Esophagus squamous epithelium (tissue), 5 donors: ENCODE measurements at regions not wholly inside any gene's neighbourhood (a gene's known extent, or its start where the extent isn't known, plus 50 kb on each side); places are given as distances from the start of the nearest gene placed in this dataset.

Experiments
- DNase-seq: peaks from one replicate; lab custom pipeline; 2025; lab: John Stamatoyannopoulos, UW
- H3K27ac ChIP-seq, 4 donors: fragments of 200-600 bp; sonication (generic); one replicate each; pipeline ENCODE4 v1.5.1; 2016 to 2019; ENCODE audit warnings: mild to moderate bottlenecking in 1 of 4
- H3K27me3 ChIP-seq, 4 donors: fragments of 200-600 bp; sonication (generic); 1 replicate in 3 of 4; 2 replicates in 1 of 4; pipeline versions ENCODE4 v1.5.1 to v1.6.0; 2017 to 2021; ENCODE audit warnings: antibody characterized with exemption in 1 of 4
- H3K36me3 ChIP-seq, 3 donors: fragments of 200-600 bp; sonication (generic); one replicate each; pipeline ENCODE4 v1.5.1; 2016 to 2019
- H3K4me1 ChIP-seq, 3 donors: fragments of 200-600 bp; sonication (generic); one replicate each; pipeline ENCODE4 v1.5.1; 2017 to 2019
- H3K4me3 ChIP-seq, 4 donors: fragments of 200-600 bp; sonication (generic); 1 replicate in 3 of 4; 2 replicates in 1 of 4; pipeline ENCODE4 v1.5.1; 2016 to 2019; ENCODE audit warnings: mild to moderate bottlenecking in 2 of 4, moderate library complexity in 1 of 4
- H3K9me3 ChIP-seq, 3 donors: fragments of 200-600 bp; sonication (generic); one replicate each; pipeline ENCODE4 v1.5.1; 2016 to 2019
- POLR2A ChIP-seq, 4 donors: fragments of 450-650 bp; IDR thresholded peaks; one replicate each; pipeline ENCODE4 v1.6.1; 2017; ENCODE audit warnings: antibody characterized with exemption in 4 of 4, mild to moderate bottlenecking in 4 of 4, moderate library complexity in 3 of 4
- WGBS, 2 donors: methylation state at CpG; one replicate each; pipeline ENCODE4 v1.1.5; 2018; 5-methylcytosine and 5-hydroxymethylcytosine counted together
- intact Hi-C: fragments of 100-400 bp; cut with DNase I; formaldehyde crosslinking; loops from one replicate; pipeline ENCODE4 v1.15.0; 2022
- TF ChIP-seq, protein P1 (sequence below), 6 experiments: fragments of 450-650 bp in 4 of 6; fragments of 200-600 bp in 2 of 6; sonication (generic) in 2 of 6; IDR thresholded peaks; one replicate each; pipeline ENCODE4 v1.5.1; 2016 to 2019; ENCODE audit warnings: antibody characterized with exemption in 6 of 6, mild to moderate bottlenecking in 4 of 6, moderate library complexity in 4 of 6
- donor health status: DM: yes; HTN: yes; CAD: no.

DNA sequence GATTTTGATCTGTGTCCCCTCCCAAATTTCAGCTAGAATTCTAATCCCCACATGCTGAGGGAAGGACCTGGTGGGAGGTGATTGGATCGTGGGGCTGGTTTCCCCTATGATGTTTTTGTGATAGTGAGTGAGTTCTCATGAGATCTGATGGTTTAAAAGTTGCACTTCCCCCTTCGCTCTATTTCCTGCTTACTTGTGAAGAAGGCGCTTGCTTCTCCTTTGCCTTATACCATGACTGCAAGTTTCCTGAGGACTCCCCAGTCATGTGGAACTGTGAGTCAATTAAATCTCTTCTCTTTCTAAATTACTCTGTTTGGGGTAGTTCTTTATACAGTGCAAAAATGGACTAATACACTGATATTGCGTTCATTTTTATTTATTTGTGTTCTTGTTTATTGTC lies 636.8 kb upstream of the LINC00305 start:
- no peak for TF ChIP-seq POLR2A (IDR thresholded peaks at IDR 0.05)
- TF ChIP-seq, protein P1, sequence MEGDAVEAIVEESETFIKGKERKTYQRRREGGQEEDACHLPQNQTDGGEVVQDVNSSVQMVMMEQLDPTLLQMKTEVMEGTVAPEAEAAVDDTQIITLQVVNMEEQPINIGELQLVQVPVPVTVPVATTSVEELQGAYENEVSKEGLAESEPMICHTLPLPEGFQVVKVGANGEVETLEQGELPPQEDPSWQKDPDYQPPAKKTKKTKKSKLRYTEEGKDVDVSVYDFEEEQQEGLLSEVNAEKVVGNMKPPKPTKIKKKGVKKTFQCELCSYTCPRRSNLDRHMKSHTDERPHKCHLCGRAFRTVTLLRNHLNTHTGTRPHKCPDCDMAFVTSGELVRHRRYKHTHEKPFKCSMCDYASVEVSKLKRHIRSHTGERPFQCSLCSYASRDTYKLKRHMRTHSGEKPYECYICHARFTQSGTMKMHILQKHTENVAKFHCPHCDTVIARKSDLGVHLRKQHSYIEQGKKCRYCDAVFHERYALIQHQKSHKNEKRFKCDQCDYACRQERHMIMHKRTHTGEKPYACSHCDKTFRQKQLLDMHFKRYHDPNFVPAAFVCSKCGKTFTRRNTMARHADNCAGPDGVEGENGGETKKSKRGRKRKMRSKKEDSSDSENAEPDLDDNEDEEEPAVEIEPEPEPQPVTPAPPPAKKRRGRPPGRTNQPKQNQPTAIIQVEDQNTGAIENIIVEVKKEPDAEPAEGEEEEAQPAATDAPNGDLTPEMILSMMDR (IDR thresholded peaks at IDR 0.05) = no peak
- H3K9me3 ChIP-seq = no peaks in the 10 kb centered on the region
- no peaks in the 10 kb centered on the region for H3K27me3 ChIP-seq
- no peak for DNase-seq
- H3K4me3 ChIP-seq = no peak overlapping the region
- H3K4me1 ChIP-seq = no peaks in the 10 kb centered on the region
- H3K27ac ChIP-seq = no peak overlapping the region
- intact Hi-C loops = no loop called here
- 28 to 62% methylated on average over 4 of the region's 4 CpGs for WGBS, 2 donors
- H3K36me3 ChIP-seq = no peaks in the 10 kb centered on the region

DNA sequence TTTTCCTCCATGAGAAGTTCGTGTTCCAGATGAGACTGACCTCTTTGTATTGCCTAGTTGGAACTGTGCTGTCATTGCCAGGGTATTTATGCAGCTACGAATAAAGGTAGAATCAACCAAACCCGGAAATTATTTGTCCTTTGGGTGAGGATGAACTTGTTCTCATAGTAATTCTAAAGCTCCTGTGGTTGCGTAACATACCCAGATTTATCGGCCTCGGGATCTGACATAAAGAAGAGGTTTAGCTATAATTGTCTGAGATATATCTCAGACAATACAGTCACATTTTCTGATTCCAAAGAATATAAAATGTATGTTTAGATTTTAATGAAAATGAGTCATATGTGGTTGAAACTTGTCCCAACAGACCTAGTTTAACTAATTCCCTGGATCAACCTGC lies 628.7 kb upstream of the LINC00305 start:
- Histone ChIP-seq H3K9me3 (no peaks in the 10 kb centered on the region), H3K27ac (no peak overlapping the region), H3K36me3 (no peaks in the 10 kb centered on the region), H3K27me3 (no peaks in the 10 kb centered on the region), H3K4me1 (no peaks in the 10 kb centered on the region), H3K4me3 (no peak overlapping the region)
- WGBS, 2 donors = 61 to 64% methylated on average over 6 of the region's 6 CpGs
- no peak for TF ChIP-seq POLR2A (IDR thresholded peaks at IDR 0.05)
- TF ChIP-seq, protein P1 (IDR thresholded peaks at IDR 0.05) = no peak
- no peak for DNase-seq
- intact Hi-C loops = no loop called here

DNA sequence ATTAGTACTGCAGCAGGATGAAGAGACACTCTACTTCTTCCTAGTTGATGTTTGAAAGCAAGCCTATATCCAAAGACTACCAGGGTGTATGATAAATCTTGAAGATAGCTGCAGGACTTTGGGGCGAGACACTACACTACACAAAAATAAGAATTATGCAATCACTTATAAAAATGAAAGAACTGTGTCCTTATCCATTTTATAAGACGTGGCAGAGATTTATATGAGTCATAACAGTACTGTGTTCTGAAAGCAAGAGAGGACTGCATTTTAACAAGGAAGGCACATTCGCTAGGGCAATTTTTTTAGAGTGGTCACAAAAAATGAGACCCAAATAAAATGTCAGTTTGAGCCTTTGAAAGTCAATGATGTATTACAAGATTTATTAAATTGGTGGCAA lies 617.0 kb upstream of the LINC00305 start:
- DNase-seq = no peak
- intact Hi-C loops = no loop called here

DNA sequence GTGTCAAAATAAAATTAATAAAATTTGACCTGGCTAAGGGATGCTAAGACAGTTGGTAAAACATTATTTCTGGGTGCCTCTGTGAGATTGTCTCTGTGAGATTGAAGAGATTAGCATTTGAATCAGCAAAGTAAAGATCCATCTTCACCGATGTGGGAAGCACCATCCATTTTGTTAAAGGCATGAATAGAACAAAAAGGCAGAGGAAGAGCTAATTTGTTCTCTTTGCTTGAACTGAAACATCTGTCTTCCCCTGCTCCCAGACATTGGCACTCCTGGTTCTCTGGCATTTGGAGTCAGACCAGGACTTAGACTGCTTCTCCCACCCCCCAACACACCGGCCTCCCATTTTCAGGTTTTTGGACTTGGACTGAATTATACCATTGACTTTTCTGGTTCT lies 603.8 kb upstream of the LINC00305 start:
- 46 to 61% methylated on average over 2 of the region's 2 CpGs for WGBS, 2 donors

More for the DNA sequence above, 617.0 kb upstream of the LINC00305 start:
- Histone ChIP-seq H3K36me3 (no peaks in the 10 kb centered on the region), H3K9me3 (no peaks in the 10 kb centered on the region), H3K4me3 (no peak overlapping the region), H3K27me3 (no peaks in the 10 kb centered on the region), H3K27ac (no peak overlapping the region), H3K4me1 (no peaks in the 10 kb centered on the region)
- WGBS, 2 donors = 33 to 35% methylated on average over 3 of the region's 3 CpGs
- no peak for TF ChIP-seq POLR2A (IDR thresholded peaks at IDR 0.05)
- TF ChIP-seq, protein P1 (IDR thresholded peaks at IDR 0.05) = no peak

DNA sequence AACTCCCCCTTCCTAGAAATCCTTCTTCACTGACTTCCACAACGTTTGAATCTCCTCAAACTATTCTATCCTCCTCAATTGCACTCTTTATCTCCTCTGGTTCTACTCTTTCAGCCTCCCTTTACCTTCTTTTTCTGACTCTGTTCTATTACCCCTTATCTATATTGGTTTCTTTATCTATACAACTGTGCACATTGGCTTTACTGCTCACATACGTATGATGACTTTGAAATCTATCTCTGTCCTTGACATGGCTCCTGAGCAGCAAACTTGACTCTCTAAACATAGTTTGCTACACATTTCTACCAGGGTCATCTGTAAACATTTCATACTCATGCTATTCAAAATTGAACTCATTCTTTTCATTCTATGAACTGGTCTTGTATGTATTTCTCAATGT lies 601.0 kb upstream of the LINC00305 start:
- Histone ChIP-seq H3K4me3 (no peak overlapping the region), H3K27ac (no peak overlapping the region), H3K27me3 (no peaks in the 10 kb centered on the region), H3K4me1 (no peaks in the 10 kb centered on the region), H3K36me3 (no peaks in the 10 kb centered on the region), H3K9me3 (no peaks in the 10 kb centered on the region)
- intact Hi-C loops = no loop called here
- DNase-seq = no peak
- TF ChIP-seq, protein P1 (IDR thresholded peaks at IDR 0.05) = no peak
- no peak for TF ChIP-seq POLR2A (IDR thresholded peaks at IDR 0.05)
- 64 to 72% methylated on average over 2 of the region's 2 CpGs for WGBS, 2 donors

More for the DNA sequence above, 603.8 kb upstream of the LINC00305 start:
- TF ChIP-seq, protein P1 (IDR thresholded peaks at IDR 0.05) = no peak
- no peak for TF ChIP-seq POLR2A (IDR thresholded peaks at IDR 0.05)
- no peaks in the 10 kb centered on the region for H3K9me3 ChIP-seq
- H3K36me3 ChIP-seq = no peaks in the 10 kb centered on the region
- intact Hi-C loops = no loop called here
- no peak for DNase-seq
- no peak overlapping the region for H3K27ac ChIP-seq
- H3K4me3 ChIP-seq = no peak overlapping the region
- H3K27me3 ChIP-seq = no peaks in the 10 kb centered on the region
- no peaks in the 10 kb centered on the region for H3K4me1 ChIP-seq
